GM11168 (cell line): ENCODE measurements at regions not wholly inside any gene's neighbourhood (a gene's known extent, or its start where the extent isn't known, plus 50 kb on each side); places are given as distances from the start of the nearest gene placed in this dataset.

Experiments
- in situ Hi-C: fragments of 300-500 bp; cut with MboI; formaldehyde crosslinking; loops from one replicate; pipeline ENCODE4 v1.12.0; 2022; ENCODE audit warnings: low sequenced_read_pairs; ENCODE audit not compliant: unreplicated experiment

DNA sequence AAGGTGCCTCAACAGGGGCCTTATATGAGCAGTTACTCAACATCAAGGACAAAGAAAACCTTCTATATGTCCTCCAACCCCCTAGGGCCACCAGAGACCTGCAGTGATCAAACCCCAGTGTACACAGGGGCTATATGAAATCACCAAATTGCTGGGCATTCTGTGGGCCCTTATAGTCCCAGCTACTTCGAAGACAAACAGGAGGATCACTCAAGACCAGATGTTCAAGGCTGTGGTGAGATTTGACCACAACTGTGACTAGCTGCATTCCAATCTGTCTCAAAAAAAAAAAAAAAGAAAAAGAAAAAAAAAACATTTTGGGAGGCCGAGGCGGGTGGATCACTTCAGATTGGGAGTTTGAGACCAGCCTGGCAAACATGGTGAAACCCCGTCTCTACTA lies 51.0 kb upstream of the PRB2 start:
- in situ Hi-C loops = no loop called here

GRCh38 chr12:11457996-11458645 lies 62.8 kb upstream of the PRB2 start:
- in situ Hi-C loops = no loop called here

DNA sequence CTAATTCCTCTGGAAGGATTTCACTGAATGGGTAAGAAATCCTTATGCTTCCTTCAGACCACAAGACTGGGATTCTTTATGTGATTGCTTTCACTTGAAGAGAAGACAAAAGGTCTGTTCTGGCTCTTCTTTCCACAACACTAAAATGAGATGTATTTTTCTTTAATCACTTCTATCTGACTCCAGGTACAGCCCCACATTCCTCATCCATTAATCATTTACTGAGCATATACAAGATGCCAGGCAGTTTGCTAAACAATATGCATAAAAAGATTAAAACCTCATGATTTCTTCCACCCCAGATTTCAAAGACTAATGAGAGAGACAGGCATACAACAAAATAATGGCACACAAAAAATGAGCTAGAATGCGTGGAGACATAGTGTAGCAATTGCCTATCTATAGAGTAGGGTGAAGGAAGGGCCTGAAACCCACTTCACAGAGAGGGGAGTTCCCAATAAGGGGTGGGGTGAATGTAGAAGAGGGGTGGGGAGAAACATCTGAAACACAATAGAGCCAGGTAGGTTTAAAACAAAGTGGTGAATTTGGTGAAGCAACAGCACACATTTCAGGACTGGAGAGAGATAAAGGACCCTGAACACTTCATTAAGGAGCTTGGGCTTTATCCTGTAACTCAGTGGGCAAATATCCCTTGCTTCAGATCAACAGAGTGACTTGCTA lies 65.1 kb upstream of the PRB2 start:
- in situ Hi-C loops = no loop called here

GRCh38 chr12:11461433-11461832 lies 66.1 kb upstream of the PRB2 start:
- in situ Hi-C loops = no loop called here

- in situ Hi-C loops = loop anchor here (25.0 kb wide), 1 partner anchor 240 kb away; no protein-coding TSS in a partner anchor
Observed at GRCh38 chr12:11477110-11477509, 81.7 kb upstream of the PRB2 start.

GRCh38 chr12:11482955-11483354 lies 87.6 kb upstream of the PRB2 start:
- in situ Hi-C loops = loop anchor here (25.0 kb wide), 1 partner anchor 246 kb away; no protein-coding TSS in a partner anchor

DNA sequence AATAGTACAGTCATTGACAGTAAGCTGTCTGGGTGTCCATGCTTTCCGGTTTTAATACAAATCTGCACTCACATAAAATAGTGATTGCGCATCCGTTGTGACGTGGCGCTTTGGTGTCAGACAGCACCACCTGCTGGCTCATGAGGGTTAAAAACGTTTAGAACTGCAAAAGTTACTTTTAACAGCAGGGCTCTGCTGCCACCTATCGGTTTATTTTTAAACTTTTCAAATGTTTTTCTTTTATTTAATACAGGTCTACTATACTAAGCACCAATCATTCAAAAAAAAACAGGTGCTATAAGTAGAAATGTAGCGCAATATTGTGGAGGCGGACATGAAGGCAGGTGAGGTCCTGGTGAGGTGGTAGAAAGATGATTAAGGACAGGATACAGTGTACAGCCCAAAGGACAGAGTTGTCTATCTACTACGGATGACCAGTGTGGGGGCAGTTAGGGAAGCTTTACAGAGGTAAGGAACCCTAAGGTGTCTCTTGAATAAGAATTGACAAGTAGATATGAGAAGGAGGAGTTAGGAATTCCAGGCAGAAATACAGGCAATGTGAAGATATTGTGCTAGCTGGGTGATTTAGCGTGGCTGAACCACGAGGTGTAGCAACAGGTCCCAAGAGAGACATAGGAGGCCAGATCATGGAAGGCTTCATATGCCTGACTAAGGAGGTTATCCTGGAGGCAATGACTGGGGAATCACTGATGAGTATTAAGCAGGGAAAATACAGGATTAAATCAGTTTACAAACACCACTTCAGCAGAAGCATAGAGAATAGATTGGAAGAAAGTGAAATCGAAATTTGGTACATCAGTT lies 91.5 kb upstream of the PRB2 start:
- in situ Hi-C loops = loop anchor here (5.0 to 25.0 kb wide), 2 partner anchors 250 to 715 kb away; no protein-coding TSS in a partner anchor

GRCh38 chr12:11496157-11496851 lies 100.9 kb upstream of the PRB2 start:
- in situ Hi-C loops = loop anchor here (25.0 kb wide), 1 partner anchor 259 kb away; no protein-coding TSS in a partner anchor

DNA sequence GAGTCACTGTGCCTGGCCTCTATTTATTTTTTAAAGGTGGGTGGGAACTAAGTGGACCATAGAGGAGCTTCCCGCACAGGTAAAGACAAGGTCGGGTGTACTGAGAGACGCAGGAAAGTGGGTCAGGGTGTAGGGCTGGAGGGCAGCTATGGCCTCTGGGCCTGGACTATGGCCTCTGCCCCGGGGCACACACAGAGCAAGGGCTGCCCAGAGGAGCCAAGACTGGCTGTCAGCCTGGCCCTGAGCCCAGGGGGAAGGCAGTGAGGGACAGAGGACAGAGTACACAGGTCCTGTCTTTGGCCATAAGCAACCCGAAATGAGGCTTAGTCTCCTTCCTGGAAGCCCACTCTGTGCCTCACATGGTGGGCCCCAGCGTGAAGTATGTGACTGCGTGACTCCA lies 102.1 kb upstream of the PRB2 start:
- in situ Hi-C loops = loop anchor here (25.0 kb wide), 1 partner anchor 260 kb away; no protein-coding TSS in a partner anchor

DNA sequence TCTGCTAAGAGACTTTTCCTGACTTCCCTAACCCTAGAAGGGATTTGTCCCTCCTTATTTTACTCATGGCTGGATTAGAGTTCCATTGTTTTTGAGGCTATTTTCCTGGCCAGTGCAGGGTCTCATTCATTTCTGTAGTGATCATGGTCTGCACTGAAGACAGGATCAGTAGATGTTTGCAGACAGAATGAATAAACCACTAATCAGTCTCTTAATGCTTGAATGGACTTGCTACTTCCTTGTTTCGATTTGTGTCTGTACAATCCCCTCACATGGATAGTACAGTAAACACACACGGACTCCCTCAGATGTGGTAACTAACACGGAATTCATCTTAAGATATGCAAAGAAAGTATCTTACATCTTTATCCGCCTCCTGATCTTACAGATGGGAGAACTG lies 102.6 kb upstream of the PRB2 start:
- in situ Hi-C loops = loop anchor here (25.0 kb wide), 1 partner anchor 261 kb away; no protein-coding TSS in a partner anchor

- in situ Hi-C loops = loop anchor here (25.0 kb wide), 1 partner anchor 261 kb away; no protein-coding TSS in a partner anchor
Observed at GRCh38 chr12:11498574-11498973, 103.2 kb upstream of the PRB2 start.

- in situ Hi-C loops = loop anchor here (25.0 kb wide), 1 partner anchor 262 kb away; no protein-coding TSS in a partner anchor
Observed at GRCh38 chr12:11499806-11500187, 104.4 kb upstream of the PRB2 start.

GRCh38 chr12:11500188-11500860 lies 105.0 kb upstream of the PRB2 start:
- in situ Hi-C loops = no loop called here

DNA sequence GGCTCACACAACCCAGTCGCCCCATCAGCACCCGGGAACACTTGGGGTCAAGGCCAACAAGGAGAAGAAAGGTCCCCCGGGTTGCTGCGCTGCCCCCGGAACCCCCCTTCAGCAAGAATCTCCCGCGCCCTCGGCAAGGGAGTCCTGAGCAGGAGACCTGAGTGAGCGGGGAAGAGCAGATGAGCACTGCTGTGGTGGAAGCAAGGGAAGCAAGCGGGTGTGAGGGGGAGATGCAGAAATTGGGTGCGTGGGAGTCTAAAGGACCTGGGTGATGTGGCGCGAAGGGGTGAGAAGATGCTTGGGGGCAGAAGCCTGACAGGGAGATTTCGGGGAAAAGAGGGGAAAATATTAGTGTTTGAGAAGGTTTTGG lies 105.5 kb upstream of the PRB2 start:
- in situ Hi-C loops = no loop called here

DNA sequence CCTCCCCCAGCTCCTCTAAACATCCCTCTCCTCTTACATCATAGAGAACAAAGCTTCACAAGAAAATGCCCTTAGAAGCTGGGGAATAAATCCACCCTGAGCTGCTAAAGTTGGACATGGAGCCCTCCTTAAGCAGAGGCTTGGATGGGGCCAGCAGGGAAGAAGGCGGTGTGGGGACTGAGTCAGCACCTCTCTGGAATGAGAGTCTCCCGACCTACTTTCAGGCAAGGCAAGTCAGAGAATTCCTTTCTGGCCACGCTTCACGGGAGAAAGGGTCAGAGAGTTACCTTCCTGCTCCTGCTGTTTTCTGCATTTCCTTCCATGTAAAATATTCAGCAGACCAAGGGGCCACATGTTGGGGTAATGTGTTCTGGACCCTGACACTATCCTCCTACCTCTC lies 113.3 kb upstream of the PRB2 start:
- in situ Hi-C loops = no loop called here

GRCh38 chr12:11509326-11509725 lies 114.0 kb upstream of the PRB2 start:
- in situ Hi-C loops = no loop called here

DNA sequence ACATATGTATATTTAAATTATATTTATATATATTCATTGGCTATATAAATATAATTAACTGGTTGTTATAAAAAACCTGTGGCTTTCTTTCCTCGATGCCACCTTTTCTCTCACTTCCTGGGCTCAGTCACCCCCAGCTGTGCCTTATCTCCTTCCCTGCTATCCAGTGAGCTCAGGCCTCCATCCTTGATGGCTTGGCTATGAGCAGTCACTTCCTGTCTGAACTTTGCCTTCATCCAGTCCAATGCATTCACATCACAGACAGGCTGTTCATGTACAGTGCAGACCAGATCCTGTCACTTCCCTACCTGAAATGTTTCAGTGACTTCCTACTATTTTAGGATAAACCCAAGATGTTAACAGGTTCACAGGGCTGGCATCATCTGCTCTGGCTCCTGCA lies 115.3 kb upstream of the PRB2 start:
- in situ Hi-C loops = no loop called here

- in situ Hi-C loops = no loop called here
Observed at GRCh38 chr12:11513288-11513687, 117.9 kb upstream of the PRB2 start.

- in situ Hi-C loops = no loop called here
Observed at GRCh38 chr12:11517080-11517479, 121.7 kb upstream of the PRB2 start.

GRCh38 chr12:11524446-11524845 lies 125.0 kb upstream of the ETV6 start:
- in situ Hi-C loops = no loop called here
